ENCODE measurements at regions not wholly inside any gene's neighbourhood (a gene's known extent, or its start where the extent isn't known, plus 50 kb on each side); places are given as distances from the start of the nearest gene placed in this dataset.

- TF ChIP-seq, protein P1, sequence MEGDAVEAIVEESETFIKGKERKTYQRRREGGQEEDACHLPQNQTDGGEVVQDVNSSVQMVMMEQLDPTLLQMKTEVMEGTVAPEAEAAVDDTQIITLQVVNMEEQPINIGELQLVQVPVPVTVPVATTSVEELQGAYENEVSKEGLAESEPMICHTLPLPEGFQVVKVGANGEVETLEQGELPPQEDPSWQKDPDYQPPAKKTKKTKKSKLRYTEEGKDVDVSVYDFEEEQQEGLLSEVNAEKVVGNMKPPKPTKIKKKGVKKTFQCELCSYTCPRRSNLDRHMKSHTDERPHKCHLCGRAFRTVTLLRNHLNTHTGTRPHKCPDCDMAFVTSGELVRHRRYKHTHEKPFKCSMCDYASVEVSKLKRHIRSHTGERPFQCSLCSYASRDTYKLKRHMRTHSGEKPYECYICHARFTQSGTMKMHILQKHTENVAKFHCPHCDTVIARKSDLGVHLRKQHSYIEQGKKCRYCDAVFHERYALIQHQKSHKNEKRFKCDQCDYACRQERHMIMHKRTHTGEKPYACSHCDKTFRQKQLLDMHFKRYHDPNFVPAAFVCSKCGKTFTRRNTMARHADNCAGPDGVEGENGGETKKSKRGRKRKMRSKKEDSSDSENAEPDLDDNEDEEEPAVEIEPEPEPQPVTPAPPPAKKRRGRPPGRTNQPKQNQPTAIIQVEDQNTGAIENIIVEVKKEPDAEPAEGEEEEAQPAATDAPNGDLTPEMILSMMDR (IDR thresholded peaks at IDR 0.05) = no peak
Measured at GRCh38 chr4:27272217-27272616, 411.6 kb downstream of the STIM2 start.

DNA sequence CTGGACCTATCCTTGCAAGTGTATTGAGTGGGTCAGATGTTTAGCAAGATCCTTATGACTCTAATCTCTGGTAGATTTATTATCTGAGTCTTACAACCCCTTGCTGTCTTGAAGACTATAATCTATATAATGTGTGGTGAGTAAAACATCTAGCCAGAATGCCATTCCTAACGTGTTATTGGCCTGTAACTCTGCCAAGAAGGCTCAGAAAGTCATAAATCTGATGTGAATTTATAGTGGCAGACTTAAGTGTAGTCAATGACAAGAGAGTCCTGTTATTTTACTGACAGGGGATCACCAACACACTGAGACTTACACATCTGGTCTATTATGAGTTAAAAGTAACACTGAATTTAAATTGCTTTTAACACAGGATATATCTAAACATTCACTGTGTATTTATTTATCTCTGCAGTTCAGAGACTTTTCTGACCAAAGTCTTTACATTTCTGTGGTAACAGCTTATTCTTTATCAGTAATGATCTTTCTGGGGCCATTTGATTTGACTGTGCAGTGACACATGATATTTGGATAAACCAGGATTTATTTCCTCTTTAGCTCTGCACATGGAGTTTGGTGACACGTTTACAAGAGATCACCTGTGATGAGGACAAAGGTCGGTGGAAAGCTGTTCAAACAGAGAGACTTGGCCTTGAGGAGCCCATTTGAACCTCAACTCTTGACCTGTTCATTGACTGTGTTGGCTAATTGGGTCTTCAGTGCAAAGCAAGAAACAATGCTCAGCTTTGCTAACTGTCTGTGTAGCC, 415.8 kb downstream of the STIM2 start:
- TF ChIP-seq, protein P1 (IDR thresholded peaks at IDR 0.05) = no peak

DNA sequence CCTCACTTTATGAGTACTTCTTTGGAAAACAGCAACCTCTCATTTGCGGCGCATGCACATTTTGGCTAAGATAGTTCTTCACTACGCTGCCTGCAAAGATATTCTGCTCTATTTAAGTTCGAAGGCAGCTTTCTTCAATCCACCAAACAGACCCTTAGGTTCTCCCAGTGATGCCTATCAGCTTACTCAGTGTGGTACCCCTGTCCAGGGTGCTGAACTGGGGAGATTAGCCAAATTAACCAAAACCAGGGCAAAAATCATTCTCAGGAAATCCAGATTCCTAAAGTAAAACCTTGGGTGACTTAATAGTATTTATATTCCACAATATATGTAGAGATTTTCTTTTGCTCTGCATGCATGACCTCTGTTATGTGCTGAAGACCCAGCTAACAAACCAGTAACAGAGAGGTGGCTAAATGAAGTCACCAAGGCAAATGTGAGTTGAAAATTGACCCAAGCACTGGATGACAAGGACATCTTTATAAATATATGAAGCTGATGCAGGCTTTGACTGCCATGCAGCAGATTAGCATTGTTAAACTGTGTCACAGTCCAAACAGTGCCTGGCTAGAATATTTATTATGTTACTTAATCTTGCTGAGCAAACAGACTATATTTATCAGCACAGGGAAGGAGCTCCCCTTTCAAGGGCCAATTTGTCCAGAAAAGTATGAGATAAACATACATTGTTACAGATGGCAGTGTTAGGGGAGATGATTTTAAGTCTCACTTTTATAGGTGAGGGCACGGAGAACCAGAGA, 418.2 kb downstream of the STIM2 start:
- TF ChIP-seq, protein P1 (IDR thresholded peaks at IDR 0.05) = no peak

DNA sequence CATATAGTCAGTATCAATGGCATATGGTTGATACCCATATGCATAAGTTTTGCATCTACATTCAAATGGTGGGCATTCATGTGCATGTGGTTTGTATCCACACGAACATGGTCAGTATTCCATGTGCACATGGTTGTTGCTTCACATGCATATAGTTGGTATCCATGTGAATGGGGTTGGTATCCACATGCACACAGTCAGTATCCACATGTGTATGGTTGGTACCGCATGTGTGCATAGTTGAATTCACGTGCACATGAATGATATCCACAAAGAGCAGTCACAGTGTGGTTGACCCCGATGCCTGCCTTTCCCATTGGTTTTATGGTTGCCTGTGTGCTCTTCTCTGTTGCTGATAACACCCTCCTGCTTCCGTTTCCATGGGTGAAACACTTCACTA, 427.9 kb downstream of the STIM2 start:
- TF ChIP-seq, protein P1 (IDR thresholded peaks at IDR 0.05) = no peak

GRCh38 chr4:27289704-27290103, 429.1 kb downstream of the STIM2 start:
- TF ChIP-seq, protein P1 (IDR thresholded peaks at IDR 0.05) = no peak

DNA sequence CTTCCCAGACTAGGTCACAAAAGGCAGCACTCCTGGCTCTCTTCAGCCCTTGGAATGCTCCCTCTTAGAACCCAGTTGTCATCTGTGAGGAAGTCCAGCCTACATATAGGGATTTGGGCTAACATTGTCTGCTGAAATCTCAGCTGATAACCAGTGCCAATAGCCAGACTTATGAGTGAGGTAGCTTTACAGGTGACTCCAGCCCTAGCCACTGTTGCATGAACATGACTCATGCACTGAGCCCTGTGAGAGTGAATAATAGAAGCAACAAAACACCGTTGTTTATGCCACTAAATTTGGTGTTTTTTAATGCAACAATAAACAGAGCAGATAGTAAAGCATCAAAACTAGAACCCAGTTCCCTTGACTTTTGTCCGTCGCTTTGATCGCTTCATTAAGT, 433.2 kb downstream of the STIM2 start:
- TF ChIP-seq, protein P1 (IDR thresholded peaks at IDR 0.05) = no peak

- TF ChIP-seq, protein P1 (IDR thresholded peaks at IDR 0.05) = no peak
Measured at GRCh38 chr4:27304751-27305150, 444.1 kb downstream of the STIM2 start.
